ENCODE measurements at regions not wholly inside any gene's neighbourhood (a gene's known extent, or its start where the extent isn't known, plus 50 kb on each side); places are given as distances from the start of the nearest gene placed in this dataset.
"Not testable (repeated sequence)": the region's sequence is repeated elsewhere in the genome, so short reads cannot be mapped to it uniquely, and the experiment has no call there.

GRCh38 chr10:21368728-21369425 is 156.6 kb downstream of the SKIDA1 start:
- H3K4me3 ChIP-seq, result no peak overlapping the region
- H3K27ac ChIP-seq, result no peak overlapping the region

GRCh38 chr10:21368022-21368582 is 157.4 kb downstream of the SKIDA1 start:
- Histone ChIP-seq H3K27ac (no peak overlapping the region), H3K4me3 (no peak overlapping the region)

GRCh38 chr10:21366108-21366507 is 159.4 kb downstream of the SKIDA1 start:
- H3K27ac ChIP-seq, result peak overlapping the region in 1 of 21 experiments; percentile 77
- not testable (repeated sequence) for H3K4me3 ChIP-seq

GRCh38 chr10:21364196-21365114 is 161.0 kb downstream of the SKIDA1 start:
- Histone ChIP-seq H3K4me3 (no peak overlapping the region), H3K27ac (peak overlapping the region in 15 of 21 experiments; percentile 42 to 77 (median 68))

- no peak overlapping the region for H3K4me3 ChIP-seq
- H3K27ac ChIP-seq, result peak overlapping the region in 12 of 21 experiments; percentile 50 to 77 (median 67)
Measured at GRCh38 chr10:21363731-21364104, 161.8 kb downstream of the SKIDA1 start.

GRCh38 chr10:21363092-21363730 is 162.3 kb downstream of the SKIDA1 start:
- no peak overlapping the region for H3K4me3 ChIP-seq
- H3K27ac ChIP-seq, result peak overlapping the region in 7 of 21 experiments; percentile 37 to 77 (median 63)

- Histone ChIP-seq H3K4me3 (no peak overlapping the region), H3K27ac (no peak overlapping the region)
Measured at GRCh38 chr10:21359202-21359601, 166.3 kb downstream of the SKIDA1 start.

GRCh38 chr10:21355591-21356011 is 169.9 kb downstream of the SKIDA1 start:
- H3K4me3 ChIP-seq, result no peak overlapping the region
- H3K27ac ChIP-seq, result peak overlapping the region in 5 of 21 experiments; percentile 7 to 48 (median 20)

GRCh38 chr10:21352886-21353285 is 172.6 kb downstream of the SKIDA1 start:
- H3K27ac ChIP-seq, result no peak overlapping the region
- H3K4me3 ChIP-seq, result no peak overlapping the region

- H3K4me3 ChIP-seq, H3K27ac ChIP-seq: not testable (repeated sequence)
Measured at GRCh38 chr10:21351594-21351993, 173.9 kb downstream of the SKIDA1 start.

- H3K4me3 ChIP-seq, result no peak overlapping the region
- peak overlapping the region in 1 of 21 experiments; percentile 8 for H3K27ac ChIP-seq
Measured at GRCh38 chr10:21349912-21350286, 175.6 kb downstream of the SKIDA1 start.

- Histone ChIP-seq H3K4me3 (no peak overlapping the region), H3K27ac (no peak overlapping the region)
Measured at GRCh38 chr10:21347785-21348170, 177.7 kb downstream of the SKIDA1 start.

- H3K4me3 ChIP-seq, result no peak overlapping the region
- H3K27ac ChIP-seq, result no peak overlapping the region
Measured at GRCh38 chr10:21347043-21347784, 178.3 kb downstream of the SKIDA1 start.

GRCh38 chr10:21343087-21343486 is 182.4 kb downstream of the SKIDA1 start:
- H3K4me3 ChIP-seq, result no peak overlapping the region
- H3K27ac ChIP-seq, result no peak overlapping the region

- H3K27ac ChIP-seq, H3K4me3 ChIP-seq: not testable (repeated sequence)
Measured at GRCh38 chr10:21342499-21342898, 183.0 kb downstream of the SKIDA1 start.

GRCh38 chr10:21340331-21340730 is 185.2 kb downstream of the SKIDA1 start:
- no peak overlapping the region for H3K27ac ChIP-seq
- no peak overlapping the region for H3K4me3 ChIP-seq

GRCh38 chr10:21337171-21337792 is 188.2 kb downstream of the SKIDA1 start:
- Histone ChIP-seq H3K27ac (peak overlapping the region in 9 of 21 experiments; percentile 11 to 80 (median 60)), H3K4me3 (no peak overlapping the region)

GRCh38 chr10:21336476-21337170 is 188.9 kb downstream of the SKIDA1 start:
- H3K27ac ChIP-seq, result peak overlapping the region in 16 of 21 experiments; percentile 12 to 80 (median 60)

More at GRCh38 chr10:21336476-21337170, 188.9 kb downstream of the SKIDA1 start:
- no peak overlapping the region for H3K4me3 ChIP-seq

All from skin epidermis (tissue), 12 donors.